NB4 (cell line): ENCODE measurements at regions not wholly inside any gene's neighbourhood (a gene's known extent, or its start where the extent isn't known, plus 50 kb on each side); places are given as distances from the start of the nearest gene placed in this dataset.

Experiments
- CTCF ChIP-seq: IDR thresholded peaks from one replicate; pipeline ENCODE4 v1.5.1; 2012; ENCODE audit warnings: low read depth, low read length
- MAX ChIP-seq: IDR thresholded peaks from 2 replicates; pipeline ENCODE4 v1.6.1; 2011; ENCODE audit warnings: low read depth, low read length
- POLR2A ChIP-seq: IDR thresholded peaks from 2 replicates; pipeline ENCODE4 v1.6.1; 2011; ENCODE audit warnings: mild to moderate bottlenecking; ENCODE audit not compliant: insufficient read length; ENCODE audit errors: extremely low read depth

- TF ChIP-seq CTCF (no peak), POLR2A (no peak), MAX (no peak)
These were observed 1542.8 kb downstream of the KCNT2 start for GRCh38 chr1:195065437-195065836.
